Upper lobe of left lung (tissue), 4 donors: ENCODE measurements at regions not wholly inside any gene's neighbourhood (a gene's known extent, or its start where the extent isn't known, plus 50 kb on each side); places are given as distances from the start of the nearest gene placed in this dataset.

Experiments
- CTCF ChIP-seq, 6 experiments: fragments of 450-650 bp in 4 of 6; fragments of 200-600 bp in 2 of 6; sonication (generic) in 2 of 6; IDR thresholded peaks; one replicate each; pipeline ENCODE4 v1.5.1; 2016 to 2019; ENCODE audit warnings: antibody characterized with exemption in 6 of 6
- POLR2A ChIP-seq, 4 donors: fragments of 450-650 bp; IDR thresholded peaks; one replicate each; pipeline ENCODE4 v1.5.1; 2016 to 2017; ENCODE audit warnings: antibody characterized with exemption in 4 of 4, mild to moderate bottlenecking in 2 of 4

GRCh38 chr2:66674087-66674486 is 239.2 kb downstream of the MEIS1 start:
- TF ChIP-seq CTCF (IDR thresholded peaks at IDR 0.05) (no peak), POLR2A (IDR thresholded peaks at IDR 0.05) (no peak)
